C4-2B (cell line): ENCODE measurements at regions not wholly inside any gene's neighbourhood (a gene's known extent, or its start where the extent isn't known, plus 50 kb on each side); places are given as distances from the start of the nearest gene placed in this dataset.

Experiments used
- ZFX ChIP-seq: fragments of 450-650 bp; IDR thresholded peaks from 2 replicates; pipeline ENCODE4 v1.6.1; 2017
- TF ChIP-seq, protein P1 (sequence below): fragments of 450-650 bp; conservative IDR thresholded peaks from 2 replicates; pipeline ENCODE4 v1.5.1; 2017; ENCODE audit warnings: mild to moderate bottlenecking

DNA sequence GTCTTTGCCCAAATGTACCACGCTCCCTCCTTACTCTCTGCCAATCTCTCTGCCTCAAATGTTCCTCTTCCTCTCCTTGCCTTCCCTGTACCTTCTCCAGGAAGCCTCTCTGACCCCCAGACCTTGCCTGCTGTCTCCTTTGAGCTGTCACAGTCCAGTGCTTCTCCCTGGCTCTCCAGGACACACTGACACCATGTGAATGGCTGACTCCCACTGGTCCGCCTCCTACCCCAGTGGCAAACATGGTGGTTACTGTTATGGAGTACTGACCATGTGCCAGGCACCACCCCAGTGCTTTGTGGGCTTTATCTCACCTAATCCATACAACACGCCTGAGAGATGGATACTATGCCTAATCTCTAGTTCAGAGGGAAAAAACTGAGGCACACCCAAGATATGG, 141.9 kb downstream of the TPRA1 start:
- no peak for TF ChIP-seq ZFX
- TF ChIP-seq, protein P1, sequence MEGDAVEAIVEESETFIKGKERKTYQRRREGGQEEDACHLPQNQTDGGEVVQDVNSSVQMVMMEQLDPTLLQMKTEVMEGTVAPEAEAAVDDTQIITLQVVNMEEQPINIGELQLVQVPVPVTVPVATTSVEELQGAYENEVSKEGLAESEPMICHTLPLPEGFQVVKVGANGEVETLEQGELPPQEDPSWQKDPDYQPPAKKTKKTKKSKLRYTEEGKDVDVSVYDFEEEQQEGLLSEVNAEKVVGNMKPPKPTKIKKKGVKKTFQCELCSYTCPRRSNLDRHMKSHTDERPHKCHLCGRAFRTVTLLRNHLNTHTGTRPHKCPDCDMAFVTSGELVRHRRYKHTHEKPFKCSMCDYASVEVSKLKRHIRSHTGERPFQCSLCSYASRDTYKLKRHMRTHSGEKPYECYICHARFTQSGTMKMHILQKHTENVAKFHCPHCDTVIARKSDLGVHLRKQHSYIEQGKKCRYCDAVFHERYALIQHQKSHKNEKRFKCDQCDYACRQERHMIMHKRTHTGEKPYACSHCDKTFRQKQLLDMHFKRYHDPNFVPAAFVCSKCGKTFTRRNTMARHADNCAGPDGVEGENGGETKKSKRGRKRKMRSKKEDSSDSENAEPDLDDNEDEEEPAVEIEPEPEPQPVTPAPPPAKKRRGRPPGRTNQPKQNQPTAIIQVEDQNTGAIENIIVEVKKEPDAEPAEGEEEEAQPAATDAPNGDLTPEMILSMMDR = no peak
